ENCODE measurements at regions not wholly inside any gene's neighbourhood (a gene's known extent, or its start where the extent isn't known, plus 50 kb on each side); places are given as distances from the start of the nearest gene placed in this dataset.

- TF ChIP-seq ZNF589 (CRISPR knock-in tag; conservative IDR thresholded peaks at IDR 0.05): no peak
These were observed 50.1 kb upstream of the RNF24 start (continued) for GRCh38 chr20:4065391-4065844.
